ENCODE measurements at regions not wholly inside any gene's neighbourhood (a gene's known extent, or its start where the extent isn't known, plus 50 kb on each side); places are given as distances from the start of the nearest gene placed in this dataset.

DNA sequence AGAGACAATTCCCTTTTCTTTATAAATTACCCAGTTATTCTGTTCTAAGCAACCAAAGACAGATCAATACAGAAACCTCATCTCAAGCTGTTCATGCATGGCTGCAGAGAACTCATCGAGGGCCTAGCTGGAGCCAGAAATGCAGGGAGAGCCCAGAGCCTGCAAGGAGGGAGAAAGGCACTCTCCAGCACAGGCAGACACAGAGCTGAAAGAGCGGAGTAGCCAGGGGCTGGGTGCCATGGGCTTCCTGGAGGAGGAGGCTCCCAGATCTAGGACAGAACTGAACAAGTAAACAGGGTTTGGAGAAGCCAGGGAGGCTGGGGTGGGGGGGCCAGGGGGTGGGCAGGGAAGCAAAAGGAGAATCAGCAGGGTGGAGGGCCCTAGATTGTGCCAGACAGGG is 144.2 kb upstream of the ZNF507 start:
- Histone ChIP-seq H3K9me3 (no peaks in the 10 kb centered on the region), H3K4me3 (no peak overlapping the region), H3K27me3 (peaks cover 43% of the 10 kb centered on the region), H3K36me3 (no peaks in the 10 kb centered on the region), H3K27ac (no peak overlapping the region), H3K4me1 (no peaks in the 10 kb centered on the region)
- no peak for ATAC-seq
- TF ChIP-seq POLR2A (IDR thresholded peaks at IDR 0.05) (no peak), POLR2AphosphoS5 (IDR thresholded peaks at IDR 0.05) (no peak), EP300 (IDR thresholded peaks at IDR 0.05) (no peak), CTCF (IDR thresholded peaks at IDR 0.05) (no peak)
- WGBS, 2 donors (ENCODE audit: low coverage in 1 of 2), result no CpG with 5 or more reads among the region's 2 CpGs

- H3K4me1 ChIP-seq, result no peaks in the 10 kb centered on the region
- peaks cover 43% of the 10 kb centered on the region for H3K27me3 ChIP-seq
- no peaks in the 10 kb centered on the region for H3K36me3 ChIP-seq
- no peak overlapping the region for H3K27ac ChIP-seq
- 46% methylated on average over 7 of the region's 15 CpGs; no CpG with 5 or more reads in 1 of the 2 donors for WGBS, 2 donors (ENCODE audit: low coverage in 1 of 2)
- ATAC-seq, result no peak
- no peak overlapping the region for H3K4me3 ChIP-seq
- no peak for TF ChIP-seq POLR2AphosphoS5 (IDR thresholded peaks at IDR 0.05)
- no peaks in the 10 kb centered on the region for H3K9me3 ChIP-seq
Measured at GRCh38 chr19:32201636-32202051, 143.8 kb upstream of the ZNF507 start.

DNA sequence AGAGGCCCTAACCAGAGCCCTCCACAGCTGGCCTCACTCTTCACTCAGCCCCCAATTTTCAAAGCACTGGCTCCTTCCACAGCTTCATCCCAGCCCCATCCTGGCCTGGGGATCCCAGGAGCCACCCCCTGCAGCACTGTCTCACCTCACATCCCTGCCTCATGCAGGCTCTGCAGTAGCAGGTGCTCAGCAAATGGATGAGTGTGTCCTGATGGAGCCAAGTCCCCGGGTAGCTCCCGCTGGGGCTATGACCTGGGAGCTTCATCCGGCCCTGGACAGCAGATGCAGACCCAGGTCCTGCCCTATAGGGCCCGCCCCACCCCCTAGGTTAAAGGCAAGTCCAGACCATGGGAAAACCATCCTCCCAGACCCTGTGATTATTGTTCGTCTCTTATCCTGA is 143.2 kb upstream of the ZNF507 start:
- Histone ChIP-seq H3K36me3 (no peaks in the 10 kb centered on the region), H3K4me3 (no peak overlapping the region), H3K27me3 (peaks cover 39% of the 10 kb centered on the region), H3K9me3 (no peaks in the 10 kb centered on the region), H3K4me1 (no peaks in the 10 kb centered on the region), H3K27ac (no peak overlapping the region)
- ATAC-seq, result no peak
- WGBS, 2 donors (ENCODE audit: low coverage in 1 of 2), result 82 to 100% methylated on average over 1 to 4 of the region's 5 CpGs
- no peak for TF ChIP-seq POLR2A (IDR thresholded peaks at IDR 0.05)
- no peak for TF ChIP-seq EP300 (IDR thresholded peaks at IDR 0.05)
- TF ChIP-seq POLR2AphosphoS5 (IDR thresholded peaks at IDR 0.05), result no peak
- TF ChIP-seq CTCF (IDR thresholded peaks at IDR 0.05), result no peak

DNA sequence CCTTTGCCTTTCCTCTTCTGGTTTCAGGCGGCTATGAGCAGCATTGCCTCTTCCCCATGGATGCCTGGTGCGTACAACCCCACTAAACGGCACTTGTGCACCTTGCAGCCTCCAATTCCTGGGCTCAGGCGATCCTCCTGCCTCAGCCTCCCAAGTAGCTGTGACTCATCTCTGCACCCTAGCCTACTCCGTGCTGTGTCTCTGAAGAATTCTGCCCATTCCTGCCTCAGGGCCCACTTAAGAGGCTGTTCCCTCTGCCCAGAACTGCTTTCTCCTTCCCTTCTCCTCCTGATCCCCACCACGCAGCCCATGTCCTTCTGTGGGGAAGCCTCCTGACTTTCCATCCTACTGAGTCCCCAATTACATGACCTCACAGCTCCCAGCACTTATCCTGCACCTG is 142.2 kb upstream of the ZNF507 start:
- no peak for ATAC-seq
- 92 to 95% methylated on average over 5 to 6 of the region's 6 CpGs for WGBS, 2 donors (ENCODE audit: low coverage in 1 of 2)
- H3K4me1 ChIP-seq, result no peaks in the 10 kb centered on the region
- no peak overlapping the region for H3K4me3 ChIP-seq
- H3K27ac ChIP-seq, result no peak overlapping the region
- no peaks in the 10 kb centered on the region for H3K36me3 ChIP-seq
- peaks cover 43% of the 10 kb centered on the region for H3K27me3 ChIP-seq
- TF ChIP-seq CTCF (IDR thresholded peaks at IDR 0.05) (no peak), POLR2AphosphoS5 (IDR thresholded peaks at IDR 0.05) (no peak), EP300 (IDR thresholded peaks at IDR 0.05) (no peak), POLR2A (IDR thresholded peaks at IDR 0.05) (no peak)
- no peaks in the 10 kb centered on the region for H3K9me3 ChIP-seq

GRCh38 chr19:32206065-32206464 is 139.3 kb upstream of the ZNF507 start:
- H3K4me3 ChIP-seq, result no peak overlapping the region
- no peaks in the 10 kb centered on the region for H3K36me3 ChIP-seq
- H3K27ac ChIP-seq, result no peak overlapping the region
- TF ChIP-seq EP300 (IDR thresholded peaks at IDR 0.05), result no peak
- no peak for TF ChIP-seq CTCF (IDR thresholded peaks at IDR 0.05)
- TF ChIP-seq POLR2A (IDR thresholded peaks at IDR 0.05), result no peak
- no peak for TF ChIP-seq POLR2AphosphoS5 (IDR thresholded peaks at IDR 0.05)
- H3K4me1 ChIP-seq, result no peaks in the 10 kb centered on the region
- ATAC-seq, result no peak
- H3K27me3 ChIP-seq, result peaks cover 44% of the 10 kb centered on the region
- WGBS, 2 donors (ENCODE audit: low coverage in 1 of 2), result 65% methylated on average over 3 to 4 of the region's 5 CpGs
- H3K9me3 ChIP-seq, result peaks cover 0 to 16% (median 0%) of the 10 kb centered on the region in 3 donors

All from gastroesophageal sphincter (tissue), 4 donors.